ENCODE measurements at regions not wholly inside any gene's neighbourhood (a gene's known extent, or its start where the extent isn't known, plus 50 kb on each side); places are given as distances from the start of the nearest gene placed in this dataset.

- Histone ChIP-seq H3K4me1 (ENCODE audit: control insufficient read depth, extremely low read depth, insufficient read depth, low read length) (peaks cover 12% of the 10 kb centered on the region), H3K9ac (replicated peaks; ENCODE audit: extremely low read depth, insufficient read depth, low read length) (no peak overlapping the region), H3K4me2 (ENCODE audit: insufficient read depth, low read length) (peak overlapping the region; percentile 35), H3K79me2 (ENCODE audit: control insufficient read depth, insufficient read depth, low read length) (no peaks in the 10 kb centered on the region), H3K27ac (ENCODE audit: insufficient read depth, low read depth, low read length) (peak overlapping the region; percentile 7), H3K27me3 (ENCODE audit: control insufficient read depth in 2 of 2, insufficient read depth in 2 of 2, low read length in 2 of 2) (no peaks in the 10 kb centered on the region), H4K20me1 (replicated peaks; ENCODE audit: control insufficient read depth, extremely low read depth, insufficient read depth, low read length) (no peaks in the 10 kb centered on the region), H2AFZ (ENCODE audit: low read depth, low read length) (no peak overlapping the region), H3K9me3 (replicated peaks; ENCODE audit: control insufficient read depth, insufficient read depth, low read length) (no peaks in the 10 kb centered on the region), H3K36me3 (ENCODE audit: control insufficient read depth in 2 of 2, extremely low read depth in 1 of 2, insufficient read depth in 2 of 2, low read length in 2 of 2) (no peaks in the 10 kb centered on the region), H3K4me3 (replicated peaks in 1 of 3; ENCODE audit: insufficient read depth in 1 of 3, low read depth in 1 of 3, low read length in 3 of 3) (no peak overlapping the region), H3K9me1 (replicated peaks; ENCODE audit: control insufficient read depth, extremely low read depth, insufficient read depth, low read length) (no peaks in the 10 kb centered on the region)
- dilution Hi-C loops (cut with MboI; ENCODE audit: extremely low pct_ligation_motif_present, low sequenced_read_pairs) = no loop called here
- ChIA-PET CTCF (interaction anchor here (0.9 to 3.8 kb wide), 6 partner anchors 9 to 283 kb away, joined by 3 to 34 read pairs (median 4); partner anchors contain the start of gene GNAI1), POLR2A (no interaction called here)
- FAIRE-seq (peak; percentile 88), DNase-seq (ENCODE audit: low read depth, low spot score) (peak; percentile 78)
- BruUV-seq (replicated peaks) = no TSS peak
- TF ChIP-seq JUN (IDR thresholded peaks at IDR 0.05; ENCODE audit: borderline replicate concordance, insufficient read depth, insufficient read length, low read depth) (peak; percentile 52), MAX (IDR thresholded peaks at IDR 0.05; ENCODE audit: insufficient read depth, insufficient read length) (no peak), POLR2AphosphoS5 (IDR thresholded peaks at IDR 0.05; ENCODE audit: insufficient read depth, low read depth, low read length) (no peak), FOS (IDR thresholded peaks at IDR 0.05; ENCODE audit: borderline replicate concordance, insufficient read depth, low read length) (peak; percentile 45)
- intact Hi-C loops (cut with micrococcal nuclease) = loop anchor here (1.0 kb wide), 1 partner anchor 67 kb away; no protein-coding TSS in a partner anchor
Measured at GRCh38 chr7:80379034-80379982, 132.6 kb downstream of the GNAT3 start.

GRCh38 chr7:80374321-80374720 is 137.5 kb downstream of the GNAT3 start:
- TF ChIP-seq FOS (IDR thresholded peaks at IDR 0.05; ENCODE audit: borderline replicate concordance, insufficient read depth, low read length) = no peak
- no peak for TF ChIP-seq JUN (IDR thresholded peaks at IDR 0.05; ENCODE audit: borderline replicate concordance, insufficient read depth, insufficient read length, low read depth)
- no peak for TF ChIP-seq EZH2 (IDR thresholded peaks at IDR 0.05; ENCODE audit: borderline replicate concordance, low read depth, low read length, severe bottlenecking)
- TF ChIP-seq MAX (IDR thresholded peaks at IDR 0.05; ENCODE audit: insufficient read depth, insufficient read length) = no peak
- no peak for TF ChIP-seq CTCF (IDR thresholded peaks at IDR 0.05; ENCODE audit: extremely low read depth in 1 of 2, insufficient read depth in 1 of 2, low read depth in 1 of 2, low read length in 2 of 2)
- Histone ChIP-seq H3K9ac (replicated peaks; ENCODE audit: extremely low read depth, insufficient read depth, low read length) (no peak overlapping the region), H3K4me1 (ENCODE audit: control insufficient read depth, extremely low read depth, insufficient read depth, low read length) (peaks cover 13% of the 10 kb centered on the region), H3K4me2 (ENCODE audit: insufficient read depth, low read length) (no peak overlapping the region), H3K9me1 (replicated peaks; ENCODE audit: control insufficient read depth, extremely low read depth, insufficient read depth, low read length) (no peaks in the 10 kb centered on the region), H4K20me1 (replicated peaks; ENCODE audit: control insufficient read depth, extremely low read depth, insufficient read depth, low read length) (no peaks in the 10 kb centered on the region), H3K4me3 (replicated peaks in 1 of 3; ENCODE audit: insufficient read depth in 1 of 3, low read depth in 1 of 3, low read length in 3 of 3) (no peak overlapping the region), H3K79me2 (ENCODE audit: control insufficient read depth, insufficient read depth, low read length) (no peaks in the 10 kb centered on the region), H3K27me3 (ENCODE audit: control insufficient read depth in 2 of 2, insufficient read depth in 2 of 2, low read length in 2 of 2) (no peaks in the 10 kb centered on the region), H2AFZ (ENCODE audit: low read depth, low read length) (no peak overlapping the region), H3K27ac (ENCODE audit: insufficient read depth, low read depth, low read length) (no peak overlapping the region), H3K36me3 (ENCODE audit: control insufficient read depth in 2 of 2, extremely low read depth in 1 of 2, insufficient read depth in 2 of 2, low read length in 2 of 2) (no peaks in the 10 kb centered on the region), H3K9me3 (replicated peaks; ENCODE audit: control insufficient read depth, insufficient read depth, low read length) (no peaks in the 10 kb centered on the region)
- no peak for FAIRE-seq
- CTCF ChIA-PET = interaction anchor here (4.2 kb wide), 1 partner anchor 18 kb away, joined by 11 read pairs; no protein-coding TSS in a partner anchor
- POLR2A ChIA-PET = no interaction called here
- intact Hi-C loops (cut with micrococcal nuclease) (no loop called here), dilution Hi-C loops (cut with MboI; ENCODE audit: extremely low pct_ligation_motif_present, low sequenced_read_pairs) (no loop called here)
- DNase-seq (ENCODE audit: low read depth, low spot score) = no peak
- BruUV-seq (replicated peaks) = no TSS peak

Data from endothelial cell of umbilical vein (primary cell).